MCF 10A (cell line): ENCODE measurements at regions not wholly inside any gene's neighbourhood (a gene's known extent, or its start where the extent isn't known, plus 50 kb on each side); places are given as distances from the start of the nearest gene placed in this dataset.
"Not testable (repeated sequence)": the region's sequence is repeated elsewhere in the genome, so short reads cannot be mapped to it uniquely, and the experiment has no call there.

Experiments used
- BruUV-seq: library from RNA; stranded (reverse); fragments of 400-500 nt; replicated peaks from 2 replicates; lab custom pipeline; 2021; lab: Mats Ljungman, UMichigan
- CTCF ChIA-PET: fragments of 300-600 bp; sonication (Branson Sonifier 250); formaldehyde crosslinking; extraction: SDS; loops from one replicate; lab custom pipeline; 2021; ENCODE audit warnings: antibody characterized with exemption, inconsistent platforms; lab: Yijun Ruan, JAX
- POLR2A ChIA-PET: fragments of 300-600, 350-650 bp; sonication (Branson Sonifier 250); formaldehyde crosslinking; extraction: SDS; loops from one replicate; lab custom pipeline; 2020; ENCODE audit warnings: antibody characterized with exemption, inconsistent platforms; lab: Yijun Ruan, JAX
- DNase-seq: peaks from one replicate; pipeline ENCODE4 v3.0.0-alpha.2; 2018; ENCODE audit not compliant: unreplicated experiment
- H3K27ac Mint-ChIP-seq: one replicate; pipeline ENCODE4 v1.8.0; 2022; ENCODE audit warnings: mild to moderate bottlenecking, low read depth, mixed read lengths; ENCODE audit not compliant: unreplicated experiment
- H3K27me3 Mint-ChIP-seq: one replicate; pipeline ENCODE4 v1.8.0; 2022; ENCODE audit warnings: mixed read lengths; ENCODE audit not compliant: insufficient read depth, unreplicated experiment
- H3K36me3 Mint-ChIP-seq: one replicate; pipeline ENCODE4 v1.8.0; 2022; ENCODE audit warnings: mild to moderate bottlenecking, moderate library complexity, mixed read lengths; ENCODE audit not compliant: insufficient read depth, unreplicated experiment
- H3K4me1 Mint-ChIP-seq: one replicate; pipeline ENCODE4 v1.8.0; 2022; ENCODE audit warnings: mixed read lengths; ENCODE audit not compliant: insufficient read depth, unreplicated experiment
- H3K4me3 Mint-ChIP-seq: one replicate; pipeline ENCODE4 v1.8.0; 2022; ENCODE audit warnings: mild to moderate bottlenecking, moderate library complexity, mixed read lengths; ENCODE audit not compliant: unreplicated experiment
- H3K9me3 Mint-ChIP-seq: one replicate; pipeline ENCODE4 v1.8.0; 2022; ENCODE audit warnings: mixed read lengths; ENCODE audit not compliant: unreplicated experiment
- CTCF ChIP-seq: fragments of 200-600 bp; IDR thresholded peaks from one replicate; pipeline ENCODE4 v1.8.0; 2022; ENCODE audit warnings: antibody characterized with exemption, mild to moderate bottlenecking; ENCODE audit not compliant: unreplicated experiment
- intact Hi-C: fragments of 100-400 bp; cut with micrococcal nuclease; formaldehyde crosslinking; loops from 2 replicates; pipeline ENCODE4 v1.14.1; 2022

GRCh38 chr5:102627315-102627714, 127.8 kb upstream of the PAM start:
- peak; percentile 27 for DNase-seq
- H3K9me3 Mint-ChIP-seq, result peaks cover 8% of the 10 kb centered on the region
- intact Hi-C loops, result no loop called here
- peaks cover 4% of the 10 kb centered on the region for H3K4me1 Mint-ChIP-seq
- CTCF ChIA-PET, result interaction anchor here (0.7 to 2.0 kb wide), 2 partner anchors 13 to 41 kb away, joined by 3 to 5 read pairs; no protein-coding TSS in a partner anchor
- no TSS peak for BruUV-seq
- TF ChIP-seq CTCF, result no peak
- POLR2A ChIA-PET, result interaction anchor here (0.6 kb wide), 1 partner anchor 98 kb away, joined by 3 read pairs; no protein-coding TSS in a partner anchor
- no peaks in the 10 kb centered on the region for H3K36me3 Mint-ChIP-seq
- H3K4me3 Mint-ChIP-seq, result no peak overlapping the region
- H3K27me3 Mint-ChIP-seq, result no peaks in the 10 kb centered on the region
- no peak overlapping the region for H3K27ac Mint-ChIP-seq

- CTCF ChIA-PET, result interaction anchor here (2.0 kb wide), 1 partner anchor 42 kb away, joined by 5 read pairs; no protein-coding TSS in a partner anchor
- Mint-ChIP-seq H3K4me3 (no peak overlapping the region), H3K9me3 (peaks cover 8% of the 10 kb centered on the region), H3K36me3 (no peaks in the 10 kb centered on the region), H3K27me3 (no peaks in the 10 kb centered on the region), H3K4me1 (peaks cover 4% of the 10 kb centered on the region), H3K27ac (no peak overlapping the region)
- intact Hi-C loops, result no loop called here
- POLR2A ChIA-PET, result interaction anchor here (0.6 kb wide), 1 partner anchor 369 kb away, joined by 3 read pairs; no protein-coding TSS in a partner anchor
- DNase-seq, result peak; percentile 15
- BruUV-seq, result no TSS peak
- no peak for TF ChIP-seq CTCF
Observed at GRCh38 chr5:102628441-102629175, 126.5 kb upstream of the PAM start.

- TF ChIP-seq CTCF, result no peak
- no peak for DNase-seq
- H3K4me1 Mint-ChIP-seq, result peaks cover 4% of the 10 kb centered on the region
- ChIA-PET POLR2A (no interaction called here), CTCF (interaction anchor here (0.8 to 1.1 kb wide), 2 partner anchors 29 to 200 kb away, joined by 3 read pairs; no protein-coding TSS in a partner anchor)
- no peaks in the 10 kb centered on the region for H3K36me3 Mint-ChIP-seq
- H3K27ac Mint-ChIP-seq, result no peak overlapping the region
- no peak overlapping the region for H3K4me3 Mint-ChIP-seq
- H3K27me3 Mint-ChIP-seq, result no peaks in the 10 kb centered on the region
- intact Hi-C loops, result no loop called here
- H3K9me3 Mint-ChIP-seq, result peaks cover 8% of the 10 kb centered on the region
- BruUV-seq, result no TSS peak
Observed at GRCh38 chr5:102629827-102630605, 125.1 kb upstream of the PAM start.

GRCh38 chr5:102635399-102635798, 119.7 kb upstream of the PAM start:
- POLR2A ChIA-PET, H3K36me3 Mint-ChIP-seq, H3K4me3 Mint-ChIP-seq, H3K27me3 Mint-ChIP-seq, H3K4me1 Mint-ChIP-seq, BruUV-seq, H3K9me3 Mint-ChIP-seq, H3K27ac Mint-ChIP-seq, CTCF ChIA-PET, intact Hi-C loops, DNase-seq: not testable (repeated sequence)
